WTC11 (cell line): ENCODE measurements at regions not wholly inside any gene's neighbourhood (a gene's known extent, or its start where the extent isn't known, plus 50 kb on each side); places are given as distances from the start of the nearest gene placed in this dataset.

Experiments used
- ATAC-seq: fragments of 200-7000 bp; cut with Tn5 transposase; 2 replicates; pipeline ENCODE4 v1.10.0; 2021; ENCODE audit warnings: mild to moderate bottlenecking, moderate library complexity
- CTCF ChIA-PET: fragments of 300-600 bp; sonication (Branson Sonifier 250); formaldehyde crosslinking; loops from one replicate; lab custom pipeline; 2021; ENCODE audit warnings: antibody characterized with exemption; lab: Charles Lee
- POLR2A ChIA-PET: fragments of 350-600 bp; sonication (Branson Sonifier 250); formaldehyde crosslinking; loops from one replicate; lab custom pipeline; 2021; ENCODE audit warnings: antibody characterized with exemption; lab: Charles Lee
- DNase-seq: peaks from one replicate; pipeline ENCODE4 v3.0.0; 2021; ENCODE audit warnings: low spot score
- H3K27ac Mint-ChIP-seq: 2 replicates; pipeline ENCODE4 v1.8.0; 2021; ENCODE audit warnings: mixed read lengths
- H3K27me3 Mint-ChIP-seq: 2 replicates; pipeline ENCODE4 v1.8.0; 2021; ENCODE audit warnings: low read depth, mild to moderate bottlenecking, moderate library complexity, mixed read lengths
- H3K36me3 Mint-ChIP-seq: 2 replicates; pipeline ENCODE4 v1.8.0; 2021; ENCODE audit warnings: mixed read lengths
- H3K4me1 Mint-ChIP-seq: 2 replicates; pipeline ENCODE4 v1.8.0; 2022; ENCODE audit warnings: mixed read lengths
- H3K4me3 Mint-ChIP-seq: 2 replicates; pipeline ENCODE4 v1.8.0; 2021; ENCODE audit warnings: mild to moderate bottlenecking, moderate library complexity, mixed read lengths
- H3K9me3 Mint-ChIP-seq: 2 replicates; pipeline ENCODE4 v1.8.0; 2021; ENCODE audit warnings: mixed read lengths
- CDX4 ChIP-seq: fragments of 250-450 bp; sonication (Bioruptor Pico); IDR thresholded peaks from 2 replicates; pipeline ENCODE4 v1.9.0; 2021; ENCODE audit warnings: moderate library complexity, mild to moderate bottlenecking, inconsistent platforms, borderline replicate concordance
- CREB1 ChIP-seq: sonication (generic); formaldehyde crosslinking; IDR thresholded peaks from 2 replicates; pipeline ENCODE4 v1.8.0; 2023; ENCODE audit warnings: mild to moderate bottlenecking, missing genetic modification reagents
- ESRRA ChIP-seq: sonication (generic); formaldehyde crosslinking; IDR thresholded peaks from 2 replicates; pipeline ENCODE4 v1.8.1; 2022; ENCODE audit warnings: mild to moderate bottlenecking, missing genetic modification reagents, borderline replicate concordance
- ETV6 ChIP-seq: sonication (generic); formaldehyde crosslinking; IDR thresholded peaks from 2 replicates; pipeline ENCODE4 v1.8.1; 2022; ENCODE audit warnings: mild to moderate bottlenecking, missing genetic modification reagents
- FOXK1 ChIP-seq: sonication (generic); formaldehyde crosslinking; IDR thresholded peaks from 2 replicates; pipeline ENCODE4 v1.8.0; 2022; ENCODE audit warnings: mild to moderate bottlenecking, moderate library complexity, missing genetic modification reagents
- FOXP1 ChIP-seq: sonication (generic); formaldehyde crosslinking; IDR thresholded peaks from 2 replicates; pipeline ENCODE4 v1.8.0; 2022; ENCODE audit warnings: missing genetic modification reagents, mild to moderate bottlenecking, moderate library complexity, borderline replicate concordance
- HMGA2 ChIP-seq: fragments of 250-450 bp; sonication (Bioruptor Pico); IDR thresholded peaks from 2 replicates; pipeline ENCODE4 v1.4.0; 2021; ENCODE audit warnings: mild to moderate bottlenecking, moderate library complexity
- OVOL2 ChIP-seq: fragments of 250-450 bp; sonication (Bioruptor Pico); IDR thresholded peaks from 2 replicates; pipeline ENCODE4 v1.9.0; 2021; ENCODE audit warnings: mild to moderate bottlenecking, borderline replicate concordance
- TCF7 ChIP-seq: sonication (generic); formaldehyde crosslinking; IDR thresholded peaks from 2 replicates; pipeline ENCODE4 v1.8.0; 2022; ENCODE audit warnings: mild to moderate bottlenecking, low read depth, missing genetic modification reagents, moderate library complexity
- ZNF121 ChIP-seq: sonication (generic); formaldehyde crosslinking; IDR thresholded peaks from 2 replicates; pipeline ENCODE4 v1.8.0; 2023; ENCODE audit warnings: missing genetic modification reagents
- TF ChIP-seq, protein P1 (sequence below): sonication (generic); formaldehyde crosslinking; IDR thresholded peaks from 2 replicates; pipeline ENCODE4 v1.8.1; 2023; ENCODE audit warnings: mild to moderate bottlenecking, missing genetic modification reagents
- TF ChIP-seq, protein P2 (sequence below): fragments of 250-450 bp; sonication (Bioruptor Pico); IDR thresholded peaks from 2 replicates; pipeline ENCODE4 v1.9.0; 2021; ENCODE audit warnings: mild to moderate bottlenecking, borderline replicate concordance
- TF ChIP-seq, protein P3 (sequence below): sonication (generic); formaldehyde crosslinking; IDR thresholded peaks from 2 replicates; pipeline ENCODE4 v1.8.0; 2022; ENCODE audit warnings: mild to moderate bottlenecking, missing genetic modification reagents
- TF ChIP-seq, protein P4 (sequence below): sonication (generic); formaldehyde crosslinking; IDR thresholded peaks from 2 replicates; pipeline ENCODE4 v1.8.0; 2023; ENCODE audit warnings: missing genetic modification reagents, mild to moderate bottlenecking, borderline replicate concordance

DNA sequence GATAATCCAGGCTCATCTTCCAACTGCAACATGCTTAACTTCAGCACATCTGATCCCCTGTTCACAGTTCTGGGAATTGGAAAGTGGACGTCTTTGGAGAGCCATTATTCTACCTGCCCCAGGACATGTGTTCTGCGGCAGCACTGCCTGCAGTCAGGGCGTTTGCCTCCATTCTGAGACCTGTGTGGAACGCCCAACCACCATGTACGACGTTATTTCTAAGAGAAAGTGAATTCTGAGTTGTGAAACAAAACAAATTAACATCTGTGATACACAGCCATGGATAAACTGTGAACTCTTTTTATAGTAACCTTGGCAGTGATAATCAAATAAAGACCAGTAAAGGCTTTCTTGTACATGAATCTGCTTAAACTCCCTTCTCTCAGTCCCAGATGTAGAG, 195.8 kb downstream of the AASDH start (continued):
- TF ChIP-seq, protein P1, sequence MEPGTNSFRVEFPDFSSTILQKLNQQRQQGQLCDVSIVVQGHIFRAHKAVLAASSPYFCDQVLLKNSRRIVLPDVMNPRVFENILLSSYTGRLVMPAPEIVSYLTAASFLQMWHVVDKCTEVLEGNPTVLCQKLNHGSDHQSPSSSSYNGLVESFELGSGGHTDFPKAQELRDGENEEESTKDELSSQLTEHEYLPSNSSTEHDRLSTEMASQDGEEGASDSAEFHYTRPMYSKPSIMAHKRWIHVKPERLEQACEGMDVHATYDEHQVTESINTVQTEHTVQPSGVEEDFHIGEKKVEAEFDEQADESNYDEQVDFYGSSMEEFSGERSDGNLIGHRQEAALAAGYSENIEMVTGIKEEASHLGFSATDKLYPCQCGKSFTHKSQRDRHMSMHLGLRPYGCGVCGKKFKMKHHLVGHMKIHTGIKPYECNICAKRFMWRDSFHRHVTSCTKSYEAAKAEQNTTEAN (CRISPR knock-in tag): no peak
- TF ChIP-seq TCF7 (CRISPR knock-in tag): no peak

DNA sequence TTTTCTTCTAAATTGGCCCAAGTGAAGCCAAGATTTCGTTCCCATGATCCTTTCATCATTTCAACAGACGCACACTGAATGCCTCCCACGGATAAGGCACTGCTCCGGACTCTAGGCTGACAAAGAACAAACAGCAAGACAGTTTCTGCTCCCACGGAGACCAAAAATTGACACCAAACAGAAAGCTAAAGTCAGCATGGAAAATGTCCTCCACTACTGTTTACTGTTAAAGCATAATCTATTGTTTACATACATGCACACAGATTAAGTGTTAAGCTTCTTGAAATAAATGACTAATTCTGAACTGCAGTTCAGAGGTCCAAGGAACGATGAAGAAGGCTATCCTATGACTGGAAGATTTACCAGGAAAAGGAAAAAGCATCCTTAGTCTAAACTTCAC, 199.6 kb downstream of the AASDH start:
- Mint-ChIP-seq H3K36me3 (peaks cover 24% of the 10 kb centered on the region), H3K4me3 (no peak overlapping the region), H3K4me1 (peaks cover 22% of the 10 kb centered on the region), H3K27ac (no peak overlapping the region), H3K27me3 (no peaks in the 10 kb centered on the region; the same call in 1 of the 2 replicates), H3K9me3 (peaks cover 16% of the 10 kb centered on the region)
- CTCF ChIA-PET: no interaction called here
- POLR2A ChIA-PET: interaction anchor here (0.8 kb wide), 1 partner anchor 66 kb away, joined by 4 read pairs; no protein-coding TSS in a partner anchor
- ATAC-seq (no peak), DNase-seq (no peak)
- TF ChIP-seq, protein P2, sequence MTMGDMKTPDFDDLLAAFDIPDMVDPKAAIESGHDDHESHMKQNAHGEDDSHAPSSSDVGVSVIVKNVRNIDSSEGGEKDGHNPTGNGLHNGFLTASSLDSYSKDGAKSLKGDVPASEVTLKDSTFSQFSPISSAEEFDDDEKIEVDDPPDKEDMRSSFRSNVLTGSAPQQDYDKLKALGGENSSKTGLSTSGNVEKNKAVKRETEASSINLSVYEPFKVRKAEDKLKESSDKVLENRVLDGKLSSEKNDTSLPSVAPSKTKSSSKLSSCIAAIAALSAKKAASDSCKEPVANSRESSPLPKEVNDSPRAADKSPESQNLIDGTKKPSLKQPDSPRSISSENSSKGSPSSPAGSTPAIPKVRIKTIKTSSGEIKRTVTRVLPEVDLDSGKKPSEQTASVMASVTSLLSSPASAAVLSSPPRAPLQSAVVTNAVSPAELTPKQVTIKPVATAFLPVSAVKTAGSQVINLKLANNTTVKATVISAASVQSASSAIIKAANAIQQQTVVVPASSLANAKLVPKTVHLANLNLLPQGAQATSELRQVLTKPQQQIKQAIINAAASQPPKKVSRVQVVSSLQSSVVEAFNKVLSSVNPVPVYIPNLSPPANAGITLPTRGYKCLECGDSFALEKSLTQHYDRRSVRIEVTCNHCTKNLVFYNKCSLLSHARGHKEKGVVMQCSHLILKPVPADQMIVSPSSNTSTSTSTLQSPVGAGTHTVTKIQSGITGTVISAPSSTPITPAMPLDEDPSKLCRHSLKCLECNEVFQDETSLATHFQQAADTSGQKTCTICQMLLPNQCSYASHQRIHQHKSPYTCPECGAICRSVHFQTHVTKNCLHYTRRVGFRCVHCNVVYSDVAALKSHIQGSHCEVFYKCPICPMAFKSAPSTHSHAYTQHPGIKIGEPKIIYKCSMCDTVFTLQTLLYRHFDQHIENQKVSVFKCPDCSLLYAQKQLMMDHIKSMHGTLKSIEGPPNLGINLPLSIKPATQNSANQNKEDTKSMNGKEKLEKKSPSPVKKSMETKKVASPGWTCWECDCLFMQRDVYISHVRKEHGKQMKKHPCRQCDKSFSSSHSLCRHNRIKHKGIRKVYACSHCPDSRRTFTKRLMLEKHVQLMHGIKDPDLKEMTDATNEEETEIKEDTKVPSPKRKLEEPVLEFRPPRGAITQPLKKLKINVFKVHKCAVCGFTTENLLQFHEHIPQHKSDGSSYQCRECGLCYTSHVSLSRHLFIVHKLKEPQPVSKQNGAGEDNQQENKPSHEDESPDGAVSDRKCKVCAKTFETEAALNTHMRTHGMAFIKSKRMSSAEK (CRISPR knock-in tag): no peak
- TF ChIP-seq FOXK1 (no peak), HMGA2 (no peak), OVOL2 (CRISPR knock-in tag) (no peak), FOXP1 (no peak), TCF7 (CRISPR knock-in tag) (no peak)
- TF ChIP-seq, protein P3, sequence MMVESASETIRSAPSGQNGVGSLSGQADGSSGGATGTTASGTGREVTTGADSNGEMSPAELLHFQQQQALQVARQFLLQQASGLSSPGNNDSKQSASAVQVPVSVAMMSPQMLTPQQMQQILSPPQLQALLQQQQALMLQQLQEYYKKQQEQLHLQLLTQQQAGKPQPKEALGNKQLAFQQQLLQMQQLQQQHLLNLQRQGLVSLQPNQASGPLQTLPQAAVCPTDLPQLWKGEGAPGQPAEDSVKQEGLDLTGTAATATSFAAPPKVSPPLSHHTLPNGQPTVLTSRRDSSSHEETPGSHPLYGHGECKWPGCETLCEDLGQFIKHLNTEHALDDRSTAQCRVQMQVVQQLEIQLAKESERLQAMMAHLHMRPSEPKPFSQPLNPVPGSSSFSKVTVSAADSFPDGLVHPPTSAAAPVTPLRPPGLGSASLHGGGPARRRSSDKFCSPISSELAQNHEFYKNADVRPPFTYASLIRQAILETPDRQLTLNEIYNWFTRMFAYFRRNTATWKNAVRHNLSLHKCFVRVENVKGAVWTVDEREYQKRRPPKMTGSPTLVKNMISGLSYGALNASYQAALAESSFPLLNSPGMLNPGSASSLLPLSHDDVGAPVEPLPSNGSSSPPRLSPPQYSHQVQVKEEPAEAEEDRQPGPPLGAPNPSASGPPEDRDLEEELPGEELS (CRISPR knock-in tag): no peak

- H3K4me3 Mint-ChIP-seq: no peak overlapping the region
- no peak overlapping the region for H3K27ac Mint-ChIP-seq
- peaks cover 21% of the 10 kb centered on the region for H3K36me3 Mint-ChIP-seq
- POLR2A ChIA-PET: interaction anchor here (0.8 kb wide), 1 partner anchor 65 kb away, joined by 4 read pairs; no protein-coding TSS in a partner anchor
- DNase-seq (no peak), ATAC-seq (no peak; the same call in 1 of the 2 replicates)
- TF ChIP-seq, protein P4, sequence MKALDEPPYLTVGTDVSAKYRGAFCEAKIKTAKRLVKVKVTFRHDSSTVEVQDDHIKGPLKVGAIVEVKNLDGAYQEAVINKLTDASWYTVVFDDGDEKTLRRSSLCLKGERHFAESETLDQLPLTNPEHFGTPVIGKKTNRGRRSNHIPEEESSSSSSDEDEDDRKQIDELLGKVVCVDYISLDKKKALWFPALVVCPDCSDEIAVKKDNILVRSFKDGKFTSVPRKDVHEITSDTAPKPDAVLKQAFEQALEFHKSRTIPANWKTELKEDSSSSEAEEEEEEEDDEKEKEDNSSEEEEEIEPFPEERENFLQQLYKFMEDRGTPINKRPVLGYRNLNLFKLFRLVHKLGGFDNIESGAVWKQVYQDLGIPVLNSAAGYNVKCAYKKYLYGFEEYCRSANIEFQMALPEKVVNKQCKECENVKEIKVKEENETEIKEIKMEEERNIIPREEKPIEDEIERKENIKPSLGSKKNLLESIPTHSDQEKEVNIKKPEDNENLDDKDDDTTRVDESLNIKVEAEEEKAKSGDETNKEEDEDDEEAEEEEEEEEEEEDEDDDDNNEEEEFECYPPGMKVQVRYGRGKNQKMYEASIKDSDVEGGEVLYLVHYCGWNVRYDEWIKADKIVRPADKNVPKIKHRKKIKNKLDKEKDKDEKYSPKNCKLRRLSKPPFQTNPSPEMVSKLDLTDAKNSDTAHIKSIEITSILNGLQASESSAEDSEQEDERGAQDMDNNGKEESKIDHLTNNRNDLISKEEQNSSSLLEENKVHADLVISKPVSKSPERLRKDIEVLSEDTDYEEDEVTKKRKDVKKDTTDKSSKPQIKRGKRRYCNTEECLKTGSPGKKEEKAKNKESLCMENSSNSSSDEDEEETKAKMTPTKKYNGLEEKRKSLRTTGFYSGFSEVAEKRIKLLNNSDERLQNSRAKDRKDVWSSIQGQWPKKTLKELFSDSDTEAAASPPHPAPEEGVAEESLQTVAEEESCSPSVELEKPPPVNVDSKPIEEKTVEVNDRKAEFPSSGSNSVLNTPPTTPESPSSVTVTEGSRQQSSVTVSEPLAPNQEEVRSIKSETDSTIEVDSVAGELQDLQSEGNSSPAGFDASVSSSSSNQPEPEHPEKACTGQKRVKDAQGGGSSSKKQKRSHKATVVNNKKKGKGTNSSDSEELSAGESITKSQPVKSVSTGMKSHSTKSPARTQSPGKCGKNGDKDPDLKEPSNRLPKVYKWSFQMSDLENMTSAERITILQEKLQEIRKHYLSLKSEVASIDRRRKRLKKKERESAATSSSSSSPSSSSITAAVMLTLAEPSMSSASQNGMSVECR (CRISPR knock-in tag): no peak
- TF ChIP-seq ESRRA (no peak), CDX4 (no peak), FOXP1 (no peak), ETV6 (CRISPR knock-in tag) (no peak), ZNF121 (peak; percentile 93), CREB1 (CRISPR knock-in tag) (no peak)
- H3K4me1 Mint-ChIP-seq: peaks cover 22% of the 10 kb centered on the region
- H3K9me3 Mint-ChIP-seq: peaks cover 14% of the 10 kb centered on the region
- no peaks in the 10 kb centered on the region; the same call in 1 of the 2 replicates for H3K27me3 Mint-ChIP-seq
- CTCF ChIA-PET: no interaction called here
Measured at GRCh38 chr4:56186808-56187523, 200.3 kb downstream of the AASDH start.
